ENCODE measurements at regions not wholly inside any gene's neighbourhood (a gene's known extent, or its start where the extent isn't known, plus 50 kb on each side); places are given as distances from the start of the nearest gene placed in this dataset.

GRCh38 chr4:108313546-108314339 is 145.0 kb upstream of the LEF1 start:
- intact Hi-C loops (cut with micrococcal nuclease) = no loop called here
- no peak for TF ChIP-seq CTCF (IDR thresholded peaks at IDR 0.05; ENCODE audit: unreplicated experiment)
- Mint-ChIP-seq H3K36me3 (ENCODE audit: insufficient read depth, unreplicated experiment) (no peaks in the 10 kb centered on the region), H3K9me3 (ENCODE audit: unreplicated experiment) (no peaks in the 10 kb centered on the region), H3K27ac (ENCODE audit: low read depth, unreplicated experiment) (no peak overlapping the region), H3K27me3 (ENCODE audit: insufficient read depth, unreplicated experiment) (no peaks in the 10 kb centered on the region), H3K4me1 (ENCODE audit: insufficient read depth, unreplicated experiment) (no peaks in the 10 kb centered on the region), H3K4me3 (ENCODE audit: unreplicated experiment) (no peak overlapping the region)
- no peak for DNase-seq (ENCODE audit: unreplicated experiment)
- ChIA-PET CTCF (no interaction called here), POLR2A (no interaction called here)
- BruUV-seq (replicated peaks) = no TSS peak

- Mint-ChIP-seq H3K9me3 (ENCODE audit: unreplicated experiment) (no peaks in the 10 kb centered on the region), H3K27ac (ENCODE audit: low read depth, unreplicated experiment) (no peak overlapping the region), H3K4me3 (ENCODE audit: unreplicated experiment) (no peak overlapping the region), H3K27me3 (ENCODE audit: insufficient read depth, unreplicated experiment) (no peaks in the 10 kb centered on the region), H3K36me3 (ENCODE audit: insufficient read depth, unreplicated experiment) (no peaks in the 10 kb centered on the region), H3K4me1 (ENCODE audit: insufficient read depth, unreplicated experiment) (no peaks in the 10 kb centered on the region)
- BruUV-seq (replicated peaks) = no TSS peak
- intact Hi-C loops (cut with micrococcal nuclease) = no loop called here
- DNase-seq (ENCODE audit: unreplicated experiment) = no peak
- no peak for TF ChIP-seq CTCF (IDR thresholded peaks at IDR 0.05; ENCODE audit: unreplicated experiment)
- ChIA-PET POLR2A (no interaction called here), CTCF (no interaction called here)
Observed at GRCh38 chr4:108311313-108311712, 142.6 kb upstream of the LEF1 start.

GRCh38 chr4:108303488-108304177 is 134.9 kb upstream of the LEF1 start:
- POLR2A ChIA-PET = no interaction called here
- TF ChIP-seq CTCF (IDR thresholded peaks at IDR 0.05; ENCODE audit: unreplicated experiment) = no peak
- BruUV-seq (replicated peaks) = no TSS peak
- Mint-ChIP-seq H3K4me1 (ENCODE audit: insufficient read depth, unreplicated experiment) (peaks cover 12% of the 10 kb centered on the region), H3K27me3 (ENCODE audit: insufficient read depth, unreplicated experiment) (no peaks in the 10 kb centered on the region), H3K36me3 (ENCODE audit: insufficient read depth, unreplicated experiment) (no peaks in the 10 kb centered on the region), H3K9me3 (ENCODE audit: unreplicated experiment) (no peaks in the 10 kb centered on the region), H3K27ac (ENCODE audit: low read depth, unreplicated experiment) (no peak overlapping the region), H3K4me3 (ENCODE audit: unreplicated experiment) (no peak overlapping the region)
- CTCF ChIA-PET = no interaction called here
- intact Hi-C loops (cut with micrococcal nuclease) = no loop called here
- peak; percentile 42 for DNase-seq (ENCODE audit: unreplicated experiment)

DNA sequence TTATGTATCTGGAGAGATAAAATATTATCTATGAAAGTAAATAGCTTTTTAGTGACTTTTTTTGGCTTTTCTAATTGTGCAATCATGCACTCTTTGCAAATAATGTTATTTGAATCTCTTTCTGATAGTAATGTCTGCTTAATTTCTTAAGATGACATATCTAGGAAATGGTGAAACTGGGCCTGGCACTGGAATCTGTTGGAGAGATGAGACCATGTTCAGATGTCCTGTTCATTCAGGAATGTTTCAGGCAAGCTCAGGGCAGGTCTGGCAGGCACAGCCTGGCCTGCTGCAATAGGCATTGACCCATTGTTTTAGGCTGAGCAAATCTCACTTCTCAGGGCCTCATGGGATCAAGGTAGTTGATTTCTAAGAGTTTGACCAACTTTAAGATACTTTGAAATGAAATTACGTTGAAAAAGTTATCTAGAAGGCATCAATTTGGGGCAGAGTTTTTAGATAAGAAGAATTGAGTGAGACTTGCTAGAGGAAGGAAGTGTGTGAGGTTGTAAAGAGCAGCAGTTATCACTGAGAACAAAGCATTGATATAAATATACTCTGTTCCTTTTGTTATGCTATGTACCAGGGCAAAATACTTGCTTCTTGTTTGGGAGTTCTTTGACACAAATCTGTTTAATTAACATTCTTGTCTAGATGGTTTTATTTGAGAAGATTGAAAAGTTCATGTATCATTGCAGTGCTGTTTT is 133.0 kb upstream of the LEF1 start:
- peaks cover 12% of the 10 kb centered on the region for H3K4me1 Mint-ChIP-seq (ENCODE audit: insufficient read depth, unreplicated experiment)
- no TSS peak for BruUV-seq (replicated peaks)
- no peak overlapping the region for H3K27ac Mint-ChIP-seq (ENCODE audit: low read depth, unreplicated experiment)
- no peak for TF ChIP-seq CTCF (IDR thresholded peaks at IDR 0.05; ENCODE audit: unreplicated experiment)
- H3K36me3 Mint-ChIP-seq (ENCODE audit: insufficient read depth, unreplicated experiment) = no peaks in the 10 kb centered on the region
- DNase-seq (ENCODE audit: unreplicated experiment) = no peak
- no peak overlapping the region for H3K4me3 Mint-ChIP-seq (ENCODE audit: unreplicated experiment)
- H3K9me3 Mint-ChIP-seq (ENCODE audit: unreplicated experiment) = no peaks in the 10 kb centered on the region
- ChIA-PET POLR2A (no interaction called here), CTCF (interaction anchor here (0.6 kb wide), 1 partner anchor 139 kb away, joined by 3 read pairs; no protein-coding TSS in a partner anchor)
- intact Hi-C loops (cut with micrococcal nuclease) = no loop called here
- no peaks in the 10 kb centered on the region for H3K27me3 Mint-ChIP-seq (ENCODE audit: insufficient read depth, unreplicated experiment)
